ENCODE measurements at regions not wholly inside any gene's neighbourhood (a gene's known extent, or its start where the extent isn't known, plus 50 kb on each side); places are given as distances from the start of the nearest gene placed in this dataset.

DNA sequence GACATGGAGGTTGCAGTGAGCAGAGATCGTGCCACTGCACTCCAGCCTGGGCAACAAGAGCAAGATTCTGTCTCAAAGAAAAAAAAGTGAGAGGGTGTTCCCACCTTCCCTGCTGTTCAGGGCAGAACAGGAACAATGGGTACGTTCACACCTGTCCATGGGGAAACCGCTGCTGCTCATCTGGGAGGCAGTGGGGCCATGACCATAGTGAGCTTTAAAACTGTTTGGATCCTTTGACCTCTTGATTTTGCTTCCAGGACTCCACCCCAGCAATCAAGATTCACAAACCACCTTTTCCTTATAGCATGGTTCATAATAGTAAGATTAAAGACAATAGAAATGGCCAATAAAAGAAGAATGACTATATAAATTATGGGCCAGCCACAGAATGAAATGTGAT is 209.2 kb downstream of the ARL4C start:
- Histone ChIP-seq H3K27me3 (ENCODE audit: insufficient read depth, low read length) (no peaks in the 10 kb centered on the region), H3K79me2 (ENCODE audit: insufficient read depth, low read length) (no peaks in the 10 kb centered on the region), H3K9me2 (ENCODE audit: insufficient read depth) (no peaks in the 10 kb centered on the region), H3K27ac (ENCODE audit: low read depth, low read length) (no peak overlapping the region), H3K36me3 (ENCODE audit: control insufficient read depth in 1 of 2, insufficient read depth in 2 of 2, low read length in 2 of 2) (no peaks in the 10 kb centered on the region), H3K9ac (ENCODE audit: low read length) (no peak overlapping the region), H3K4me3 (replicated peaks in 1 of 2; ENCODE audit: low read depth in 1 of 2, low read length in 2 of 2) (no peak overlapping the region), H3K4me2 (ENCODE audit: low read length) (no peak overlapping the region), H3K4me1 (ENCODE audit: control insufficient read depth in 1 of 2, insufficient read depth in 2 of 2, low read length in 2 of 2) (peaks cover 17 to 42% of the 10 kb centered on the region in 2 experiments; a peak in 3 of 4 replicates), H2AFZ (ENCODE audit: low read depth, low read length, poor library complexity, severe bottlenecking) (no peak overlapping the region), H4K20me1 (ENCODE audit: insufficient read depth) (no peaks in the 10 kb centered on the region), H3K9me3 (ENCODE audit: control insufficient read depth in 1 of 2, insufficient read depth in 1 of 2, low read depth in 1 of 2, low read length in 2 of 2) (no peaks in the 10 kb centered on the region)
- RAD21 ChIA-PET (ENCODE audit: low non-redundant PET in 1 of 2, low total read pairs in 2 of 2, uncharacterized antibody in 2 of 2, unreplicated experiment in 2 of 2), result no interaction called here
- CTCF ChIA-PET, result interaction anchor here (1.0 kb wide), 1 partner anchor 257 kb away, joined by 3 read pairs; no protein-coding TSS in a partner anchor
- POLR2A ChIA-PET, result no interaction called here
- DNase-seq (ENCODE audit: low read depth, low spot score) (no peak), ATAC-seq (no peak)
- BruUV-seq (replicated peaks), result no TSS peak
- intact Hi-C loops (cut with micrococcal nuclease), result loop anchor here (2.0 to 10.0 kb wide), 2 partner anchors 119 to 827 kb away; no protein-coding TSS in a partner anchor
- TF ChIP-seq, protein P1, sequence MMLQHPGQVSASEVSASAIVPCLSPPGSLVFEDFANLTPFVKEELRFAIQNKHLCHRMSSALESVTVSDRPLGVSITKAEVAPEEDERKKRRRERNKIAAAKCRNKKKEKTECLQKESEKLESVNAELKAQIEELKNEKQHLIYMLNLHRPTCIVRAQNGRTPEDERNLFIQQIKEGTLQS (IDR thresholded peaks at IDR 0.05), result no peak
- TF ChIP-seq SP1 (IDR thresholded peaks at IDR 0.05; ENCODE audit: low read depth), result no peak
- no peak for TF ChIP-seq SIN3A (IDR thresholded peaks at IDR 0.05; ENCODE audit: low read depth)
- no peak for TF ChIP-seq POLR2A (IDR thresholded peaks at IDR 0.05; ENCODE audit: borderline replicate concordance, extremely low read depth, insufficient read depth, insufficient read length)
- no peak for TF ChIP-seq SRF (IDR thresholded peaks at IDR 0.05; ENCODE audit: low read depth)
- TF ChIP-seq, protein P2, sequence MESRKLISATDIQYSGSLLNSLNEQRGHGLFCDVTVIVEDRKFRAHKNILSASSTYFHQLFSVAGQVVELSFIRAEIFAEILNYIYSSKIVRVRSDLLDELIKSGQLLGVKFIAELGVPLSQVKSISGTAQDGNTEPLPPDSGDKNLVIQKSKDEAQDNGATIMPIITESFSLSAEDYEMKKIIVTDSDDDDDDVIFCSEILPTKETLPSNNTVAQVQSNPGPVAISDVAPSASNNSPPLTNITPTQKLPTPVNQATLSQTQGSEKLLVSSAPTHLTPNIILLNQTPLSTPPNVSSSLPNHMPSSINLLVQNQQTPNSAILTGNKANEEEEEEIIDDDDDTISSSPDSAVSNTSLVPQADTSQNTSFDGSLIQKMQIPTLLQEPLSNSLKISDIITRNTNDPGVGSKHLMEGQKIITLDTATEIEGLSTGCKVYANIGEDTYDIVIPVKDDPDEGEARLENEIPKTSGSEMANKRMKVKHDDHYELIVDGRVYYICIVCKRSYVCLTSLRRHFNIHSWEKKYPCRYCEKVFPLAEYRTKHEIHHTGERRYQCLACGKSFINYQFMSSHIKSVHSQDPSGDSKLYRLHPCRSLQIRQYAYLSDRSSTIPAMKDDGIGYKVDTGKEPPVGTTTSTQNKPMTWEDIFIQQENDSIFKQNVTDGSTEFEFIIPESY (IDR thresholded peaks at IDR 0.05; ENCODE audit: extremely low read depth, insufficient replicate concordance, low read length), result no peak
- no peak for TF ChIP-seq EZH2 (IDR thresholded peaks at IDR 0.05)
- no peak for TF ChIP-seq ZNF274 (IDR thresholded peaks at IDR 0.05; ENCODE audit: low read depth, low read length)

GRCh38 chr2:234286956-234287355 is 209.9 kb downstream of the ARL4C start:
- Histone ChIP-seq H3K9me2 (ENCODE audit: insufficient read depth) (no peaks in the 10 kb centered on the region), H2AFZ (ENCODE audit: low read depth, low read length, poor library complexity, severe bottlenecking) (no peak overlapping the region), H3K27ac (ENCODE audit: low read depth, low read length) (no peak overlapping the region), H3K4me1 (ENCODE audit: control insufficient read depth in 1 of 2, insufficient read depth in 2 of 2, low read length in 2 of 2) (peaks cover 16 to 35% of the 10 kb centered on the region in 2 experiments; a peak in 3 of 4 replicates), H3K4me2 (ENCODE audit: low read length) (no peak overlapping the region), H3K79me2 (ENCODE audit: insufficient read depth, low read length) (no peaks in the 10 kb centered on the region), H3K9ac (ENCODE audit: low read length) (no peak overlapping the region), H3K27me3 (ENCODE audit: insufficient read depth, low read length) (no peaks in the 10 kb centered on the region), H4K20me1 (ENCODE audit: insufficient read depth) (no peaks in the 10 kb centered on the region), H3K36me3 (ENCODE audit: control insufficient read depth in 1 of 2, insufficient read depth in 2 of 2, low read length in 2 of 2) (no peaks in the 10 kb centered on the region), H3K4me3 (replicated peaks in 1 of 2; ENCODE audit: low read depth in 1 of 2, low read length in 2 of 2) (no peak overlapping the region), H3K9me3 (ENCODE audit: control insufficient read depth in 1 of 2, insufficient read depth in 1 of 2, low read depth in 1 of 2, low read length in 2 of 2) (no peaks in the 10 kb centered on the region)
- ATAC-seq (no peak), DNase-seq (ENCODE audit: low read depth, low spot score) (no peak)
- CTCF ChIA-PET, result interaction anchor here (1.0 kb wide), 1 partner anchor 258 kb away, joined by 3 read pairs; no protein-coding TSS in a partner anchor
- intact Hi-C loops (cut with micrococcal nuclease), result loop anchor here (10.0 kb wide), 1 partner anchor 828 kb away; no protein-coding TSS in a partner anchor
- RAD21 ChIA-PET (ENCODE audit: low non-redundant PET in 1 of 2, low total read pairs in 2 of 2, uncharacterized antibody in 2 of 2, unreplicated experiment in 2 of 2), result no interaction called here
- POLR2A ChIA-PET, result no interaction called here
- no TSS peak for BruUV-seq (replicated peaks)
- TF ChIP-seq RAD21 (IDR thresholded peaks at IDR 0.05; ENCODE audit: low read depth) (no peak), SP1 (IDR thresholded peaks at IDR 0.05; ENCODE audit: low read depth) (no peak), REST (IDR thresholded peaks at IDR 0.05; ENCODE audit: low read depth) (no peak), CEBPB (IDR thresholded peaks at IDR 0.05; ENCODE audit: low read depth) (no peak), TCF7L2 (IDR thresholded peaks at IDR 0.05; ENCODE audit: borderline replicate concordance, extremely low read depth, insufficient read depth, insufficient read length) (no peak), CTCF (IDR thresholded peaks at IDR 0.05 in 2 of 3, conservative IDR thresholded peaks at IDR 0.05 in 1 of 3; ENCODE audit: borderline replicate concordance in 1 of 3, insufficient read depth in 1 of 3, low read depth in 2 of 3, low read length in 2 of 3) (no peak)

Data from HCT116 (cell line).